ENCODE measurements at regions not wholly inside any gene's neighbourhood (a gene's known extent, or its start where the extent isn't known, plus 50 kb on each side); places are given as distances from the start of the nearest gene placed in this dataset.

DNA sequence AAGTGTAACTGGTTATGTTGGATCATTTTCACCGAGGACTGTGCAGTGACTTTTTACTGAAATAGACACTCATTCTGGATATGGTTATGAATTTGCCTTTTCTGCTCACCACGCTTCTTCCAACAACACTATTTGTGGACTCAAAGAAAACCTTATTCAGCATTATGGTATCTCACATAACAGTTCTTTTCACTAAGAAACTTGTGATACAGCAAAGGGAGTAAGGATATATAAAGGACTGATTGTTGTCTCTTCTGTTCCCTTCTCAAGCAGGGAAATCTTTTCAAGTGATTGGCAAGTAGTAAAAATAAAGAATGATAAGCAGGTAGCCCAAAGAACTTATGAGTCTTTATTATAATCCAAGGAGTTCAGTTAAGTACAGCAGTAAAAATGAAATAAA is 131.5 kb upstream of the SV2C start:
- DNase-seq, result no peak
- Mint-ChIP-seq H3K4me3 (ENCODE audit: low read depth, unreplicated experiment) (no peak overlapping the region), H3K4me1 (ENCODE audit: low read depth, unreplicated experiment) (no peaks in the 10 kb centered on the region), H3K36me3 (ENCODE audit: insufficient read depth, unreplicated experiment) (no peaks in the 10 kb centered on the region), H3K27me3 (ENCODE audit: unreplicated experiment) (peaks cover 64% of the 10 kb centered on the region), H3K9me3 (ENCODE audit: low read depth, unreplicated experiment) (peaks cover 3% of the 10 kb centered on the region), H3K27ac (ENCODE audit: unreplicated experiment) (no peak overlapping the region)
- TF ChIP-seq, protein P1, sequence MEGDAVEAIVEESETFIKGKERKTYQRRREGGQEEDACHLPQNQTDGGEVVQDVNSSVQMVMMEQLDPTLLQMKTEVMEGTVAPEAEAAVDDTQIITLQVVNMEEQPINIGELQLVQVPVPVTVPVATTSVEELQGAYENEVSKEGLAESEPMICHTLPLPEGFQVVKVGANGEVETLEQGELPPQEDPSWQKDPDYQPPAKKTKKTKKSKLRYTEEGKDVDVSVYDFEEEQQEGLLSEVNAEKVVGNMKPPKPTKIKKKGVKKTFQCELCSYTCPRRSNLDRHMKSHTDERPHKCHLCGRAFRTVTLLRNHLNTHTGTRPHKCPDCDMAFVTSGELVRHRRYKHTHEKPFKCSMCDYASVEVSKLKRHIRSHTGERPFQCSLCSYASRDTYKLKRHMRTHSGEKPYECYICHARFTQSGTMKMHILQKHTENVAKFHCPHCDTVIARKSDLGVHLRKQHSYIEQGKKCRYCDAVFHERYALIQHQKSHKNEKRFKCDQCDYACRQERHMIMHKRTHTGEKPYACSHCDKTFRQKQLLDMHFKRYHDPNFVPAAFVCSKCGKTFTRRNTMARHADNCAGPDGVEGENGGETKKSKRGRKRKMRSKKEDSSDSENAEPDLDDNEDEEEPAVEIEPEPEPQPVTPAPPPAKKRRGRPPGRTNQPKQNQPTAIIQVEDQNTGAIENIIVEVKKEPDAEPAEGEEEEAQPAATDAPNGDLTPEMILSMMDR (IDR thresholded peaks at IDR 0.05; ENCODE audit: unreplicated experiment), result no peak
- intact Hi-C loops (cut with micrococcal nuclease; ENCODE audit: unreplicated experiment), result no loop called here
- CTCF ChIA-PET, result no interaction called here
- BruUV-seq (replicated peaks), result no TSS peak

DNA sequence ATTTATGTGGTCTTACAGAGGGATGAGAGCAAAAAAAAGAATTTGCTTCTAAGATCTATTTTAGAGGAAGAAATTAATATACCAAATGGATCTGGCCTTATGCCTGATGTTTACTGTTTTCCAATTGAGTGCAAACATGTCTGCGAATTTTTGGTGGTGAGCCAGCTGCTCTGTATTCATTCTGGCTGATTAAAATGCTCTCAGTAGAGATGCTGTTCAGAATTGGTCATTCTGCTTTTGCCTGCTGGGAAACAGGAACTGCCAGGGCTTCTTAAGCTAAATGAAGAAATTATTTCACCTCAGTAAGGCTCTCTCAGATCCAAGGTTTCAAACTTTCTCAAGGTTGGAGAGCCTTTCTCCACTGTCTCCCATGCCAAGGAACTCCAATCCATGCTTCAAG is 132.0 kb upstream of the SV2C start:
- Mint-ChIP-seq H3K9me3 (ENCODE audit: low read depth, unreplicated experiment) (peaks cover 3% of the 10 kb centered on the region), H3K27ac (ENCODE audit: unreplicated experiment) (no peak overlapping the region)
- intact Hi-C loops (cut with micrococcal nuclease; ENCODE audit: unreplicated experiment), result no loop called here

DNA sequence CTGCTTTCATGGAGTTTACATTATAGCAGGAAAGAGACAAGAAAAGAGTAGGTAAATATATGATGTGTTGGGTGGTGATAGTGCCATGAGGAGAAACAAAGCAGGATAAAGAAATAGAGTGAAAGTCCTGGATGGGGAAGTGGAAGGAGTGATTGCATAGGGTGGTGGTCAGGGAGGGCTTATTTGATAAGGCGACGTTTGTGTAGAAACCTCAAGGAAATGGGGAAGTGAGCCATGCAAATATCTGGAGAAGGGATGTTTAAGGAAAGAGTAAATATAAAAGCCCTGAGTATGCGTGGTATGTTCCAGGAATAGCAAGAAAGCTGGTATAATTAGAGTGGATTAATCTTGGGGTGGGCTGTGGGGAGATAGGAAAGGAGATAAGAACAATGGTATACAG is 134.7 kb upstream of the SV2C start:
- Mint-ChIP-seq H3K4me3 (ENCODE audit: low read depth, unreplicated experiment) (no peak overlapping the region), H3K36me3 (ENCODE audit: insufficient read depth, unreplicated experiment) (no peaks in the 10 kb centered on the region), H3K4me1 (ENCODE audit: low read depth, unreplicated experiment) (no peaks in the 10 kb centered on the region), H3K27ac (ENCODE audit: unreplicated experiment) (no peak overlapping the region), H3K9me3 (ENCODE audit: low read depth, unreplicated experiment) (peaks cover 3% of the 10 kb centered on the region), H3K27me3 (ENCODE audit: unreplicated experiment) (peaks cover 67% of the 10 kb centered on the region)
- TF ChIP-seq, protein P1 (IDR thresholded peaks at IDR 0.05; ENCODE audit: unreplicated experiment), result no peak
- BruUV-seq (replicated peaks), result no TSS peak
- intact Hi-C loops (cut with micrococcal nuclease; ENCODE audit: unreplicated experiment), result no loop called here
- CTCF ChIA-PET, result no interaction called here
- no peak for DNase-seq

More for the DNA sequence above, 132.0 kb upstream of the SV2C start:
- Mint-ChIP-seq H3K36me3 (ENCODE audit: insufficient read depth, unreplicated experiment) (no peaks in the 10 kb centered on the region), H3K4me3 (ENCODE audit: low read depth, unreplicated experiment) (no peak overlapping the region), H3K27me3 (ENCODE audit: unreplicated experiment) (peaks cover 64% of the 10 kb centered on the region), H3K4me1 (ENCODE audit: low read depth, unreplicated experiment) (no peaks in the 10 kb centered on the region)
- DNase-seq, result no peak
- TF ChIP-seq, protein P1 (IDR thresholded peaks at IDR 0.05; ENCODE audit: unreplicated experiment), result no peak
- no TSS peak for BruUV-seq (replicated peaks)
- CTCF ChIA-PET, result no interaction called here

DNA sequence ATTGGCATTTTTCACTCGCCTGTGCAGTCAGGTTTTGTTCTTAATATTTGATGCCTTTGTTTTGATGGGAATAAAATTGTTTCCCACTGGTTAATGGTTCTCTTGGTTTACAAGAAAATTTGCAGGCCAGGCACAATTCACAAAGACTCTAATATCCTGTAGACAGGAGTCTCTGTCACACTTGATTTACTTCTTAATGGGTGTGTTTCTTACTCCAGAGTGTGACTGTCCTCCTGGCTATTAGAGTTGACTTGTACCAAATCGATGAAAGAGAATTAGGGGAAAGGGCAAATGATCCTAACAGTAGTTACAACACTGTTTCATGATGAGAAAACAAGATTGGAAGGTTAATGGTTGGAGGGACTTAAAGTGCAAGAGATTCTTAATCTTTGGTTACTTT is 142.8 kb upstream of the SV2C start:
- no TSS peak for BruUV-seq (replicated peaks)

More for the DNA sequence above, 142.8 kb upstream of the SV2C start:
- intact Hi-C loops (cut with micrococcal nuclease; ENCODE audit: unreplicated experiment), result no loop called here
- CTCF ChIA-PET, result no interaction called here
- Mint-ChIP-seq H3K4me3 (ENCODE audit: low read depth, unreplicated experiment) (no peak overlapping the region), H3K36me3 (ENCODE audit: insufficient read depth, unreplicated experiment) (no peaks in the 10 kb centered on the region), H3K9me3 (ENCODE audit: low read depth, unreplicated experiment) (no peaks in the 10 kb centered on the region), H3K27me3 (ENCODE audit: unreplicated experiment) (peaks cover 58% of the 10 kb centered on the region), H3K4me1 (ENCODE audit: low read depth, unreplicated experiment) (no peaks in the 10 kb centered on the region), H3K27ac (ENCODE audit: unreplicated experiment) (no peak overlapping the region)
- TF ChIP-seq, protein P1 (IDR thresholded peaks at IDR 0.05; ENCODE audit: unreplicated experiment), result no peak
- no peak for DNase-seq
